ENCODE measurements at regions not wholly inside any gene's neighbourhood (a gene's known extent, or its start where the extent isn't known, plus 50 kb on each side); places are given as distances from the start of the nearest gene placed in this dataset.

- TF ChIP-seq, protein P1, sequence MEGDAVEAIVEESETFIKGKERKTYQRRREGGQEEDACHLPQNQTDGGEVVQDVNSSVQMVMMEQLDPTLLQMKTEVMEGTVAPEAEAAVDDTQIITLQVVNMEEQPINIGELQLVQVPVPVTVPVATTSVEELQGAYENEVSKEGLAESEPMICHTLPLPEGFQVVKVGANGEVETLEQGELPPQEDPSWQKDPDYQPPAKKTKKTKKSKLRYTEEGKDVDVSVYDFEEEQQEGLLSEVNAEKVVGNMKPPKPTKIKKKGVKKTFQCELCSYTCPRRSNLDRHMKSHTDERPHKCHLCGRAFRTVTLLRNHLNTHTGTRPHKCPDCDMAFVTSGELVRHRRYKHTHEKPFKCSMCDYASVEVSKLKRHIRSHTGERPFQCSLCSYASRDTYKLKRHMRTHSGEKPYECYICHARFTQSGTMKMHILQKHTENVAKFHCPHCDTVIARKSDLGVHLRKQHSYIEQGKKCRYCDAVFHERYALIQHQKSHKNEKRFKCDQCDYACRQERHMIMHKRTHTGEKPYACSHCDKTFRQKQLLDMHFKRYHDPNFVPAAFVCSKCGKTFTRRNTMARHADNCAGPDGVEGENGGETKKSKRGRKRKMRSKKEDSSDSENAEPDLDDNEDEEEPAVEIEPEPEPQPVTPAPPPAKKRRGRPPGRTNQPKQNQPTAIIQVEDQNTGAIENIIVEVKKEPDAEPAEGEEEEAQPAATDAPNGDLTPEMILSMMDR (tag by site-specific recombination; IDR thresholded peaks at IDR 0.05): no peak
- no peak for TF ChIP-seq ZNF140 (tag by site-specific recombination; IDR thresholded peaks at IDR 0.05)
Observed at GRCh38 chr14:29140016-29140415, 373.4 kb downstream of the FOXG1 start.
